ENCODE measurements at regions not wholly inside any gene's neighbourhood (a gene's known extent, or its start where the extent isn't known, plus 50 kb on each side); places are given as distances from the start of the nearest gene placed in this dataset.
"Not testable (repeated sequence)": the region's sequence is repeated elsewhere in the genome, so short reads cannot be mapped to it uniquely, and the experiment has no call there.

DNA sequence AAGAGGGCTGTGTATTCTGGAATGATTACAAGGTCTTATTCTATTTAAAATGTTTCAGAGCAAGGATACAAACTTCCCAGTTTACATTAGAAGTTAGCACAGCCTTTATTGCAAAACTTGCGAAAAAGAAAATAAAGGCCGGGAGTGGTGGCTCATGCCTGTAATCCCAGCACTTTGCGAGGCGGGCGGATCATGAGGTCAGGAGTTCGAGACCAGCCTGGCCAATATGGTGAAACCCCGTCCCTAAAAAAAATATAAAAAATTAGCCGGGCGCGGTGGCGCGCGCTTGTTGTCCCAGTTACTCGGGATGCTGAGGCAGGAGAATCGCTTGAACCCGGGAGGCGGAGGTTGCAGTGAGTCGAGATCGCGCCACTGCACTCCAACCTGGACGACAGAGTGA is 87.1 kb downstream of the TRIM27 start:
- TF ChIP-seq, protein P1, sequence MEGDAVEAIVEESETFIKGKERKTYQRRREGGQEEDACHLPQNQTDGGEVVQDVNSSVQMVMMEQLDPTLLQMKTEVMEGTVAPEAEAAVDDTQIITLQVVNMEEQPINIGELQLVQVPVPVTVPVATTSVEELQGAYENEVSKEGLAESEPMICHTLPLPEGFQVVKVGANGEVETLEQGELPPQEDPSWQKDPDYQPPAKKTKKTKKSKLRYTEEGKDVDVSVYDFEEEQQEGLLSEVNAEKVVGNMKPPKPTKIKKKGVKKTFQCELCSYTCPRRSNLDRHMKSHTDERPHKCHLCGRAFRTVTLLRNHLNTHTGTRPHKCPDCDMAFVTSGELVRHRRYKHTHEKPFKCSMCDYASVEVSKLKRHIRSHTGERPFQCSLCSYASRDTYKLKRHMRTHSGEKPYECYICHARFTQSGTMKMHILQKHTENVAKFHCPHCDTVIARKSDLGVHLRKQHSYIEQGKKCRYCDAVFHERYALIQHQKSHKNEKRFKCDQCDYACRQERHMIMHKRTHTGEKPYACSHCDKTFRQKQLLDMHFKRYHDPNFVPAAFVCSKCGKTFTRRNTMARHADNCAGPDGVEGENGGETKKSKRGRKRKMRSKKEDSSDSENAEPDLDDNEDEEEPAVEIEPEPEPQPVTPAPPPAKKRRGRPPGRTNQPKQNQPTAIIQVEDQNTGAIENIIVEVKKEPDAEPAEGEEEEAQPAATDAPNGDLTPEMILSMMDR (IDR thresholded peaks at IDR 0.05): not testable (repeated sequence)
- TF ChIP-seq POLR2A (IDR thresholded peaks at IDR 0.05): not testable (repeated sequence)

All from stomach (tissue), 4 donors.